SK-N-SH (cell line): ENCODE measurements at regions not wholly inside any gene's neighbourhood (a gene's known extent, or its start where the extent isn't known, plus 50 kb on each side); places are given as distances from the start of the nearest gene placed in this dataset.

ENCODE experiments used
- CTCF ChIA-PET: fragments of 300-600, 350-600 bp; formaldehyde crosslinking; extraction: SDS; loops from one replicate; lab custom pipeline; 2021; lab: Yijun Ruan, JAX
- POLR2A ChIA-PET: fragments of 350-600 bp; sonication (Branson Sonifier 250); formaldehyde crosslinking; extraction: SDS; loops from one replicate; lab custom pipeline; 2020; ENCODE audit warnings: antibody characterized with exemption, inconsistent platforms; lab: Yijun Ruan, JAX
- DNase-seq: peaks from one replicate; pipeline ENCODE4 v3.0.0; 2012
- H2AFZ ChIP-seq: fragments of 200-600 bp; sonication (generic); 2 replicates; pipeline ENCODE4 v1.8.1; 2016; ENCODE audit warnings: antibody characterized with exemption, mild to moderate bottlenecking, low read depth
- H3F3A ChIP-seq: fragments of 200-600 bp; sonication (generic); replicated peaks from 2 replicates; pipeline ENCODE3; 2016; ENCODE audit warnings: antibody characterized with exemption, mild to moderate bottlenecking; ENCODE audit not compliant: insufficient read depth
- H3K27ac ChIP-seq, 2 experiments: fragments of 200-500 bp in 1 of 2; fragments of 200-600 bp in 1 of 2; sonication (Bioruptor generic) in 1 of 2; sonication (generic), shearing (Covaris generic) in 1 of 2; 2 replicates each; pipeline versions ENCODE4 v1.5.1 to v1.6.1; 2014 to 2016; ENCODE audit warnings: low read depth in 2 of 2, inconsistent platforms in 1 of 2, low read length in 1 of 2, mild to moderate bottlenecking in 1 of 2, mixed read lengths in 1 of 2
- H3K27me3 ChIP-seq: fragments of 200-600 bp; sonication (generic), shearing (Covaris generic); 2 replicates; pipeline ENCODE4 v1.6.1; 2016; ENCODE audit warnings: mixed run types; ENCODE audit not compliant: insufficient read depth
- H3K36me3 ChIP-seq, 2 experiments: fragments of 200-500 bp in 1 of 2; fragments of 200-600 bp in 1 of 2; sonication (Bioruptor generic) in 1 of 2; sonication (generic) in 1 of 2; replicated peaks in 1 of 2; 2 replicates each; pipeline versions ENCODE3 to v1.5.1; 2014 to 2016; ENCODE audit warnings: low read length in 1 of 2, mild to moderate bottlenecking in 1 of 2; ENCODE audit not compliant: insufficient read depth in 2 of 2, control insufficient read depth in 1 of 2
- H3K4me1 ChIP-seq, 2 experiments: fragments of 200-500 bp in 1 of 2; fragments of 200-600 bp in 1 of 2; sonication (Bioruptor generic) in 1 of 2; sonication (generic), shearing (Covaris generic) in 1 of 2; 2 replicates each; pipeline versions ENCODE4 v1.5.1 to v1.6.1; 2014 to 2016; ENCODE audit warnings: low read depth in 1 of 2, low read length in 1 of 2, mixed run types in 1 of 2; ENCODE audit not compliant: insufficient read depth in 2 of 2, control insufficient read depth in 1 of 2
- H3K4me2 ChIP-seq: fragments of 200-600 bp; sonication (generic), shearing (Covaris generic); 2 replicates; pipeline ENCODE4 v1.6.1; 2017; ENCODE audit warnings: mixed run types
- H3K4me3 ChIP-seq, 2 experiments: fragments of 200-500 bp in 1 of 2; fragments of 200-600 bp in 1 of 2; sonication (Bioruptor generic) in 1 of 2; sonication (generic), shearing (Covaris generic) in 1 of 2; 2 replicates each; pipeline versions ENCODE4 v1.5.1 to v1.8.1; 2014 to 2016; ENCODE audit warnings: low read depth in 2 of 2, inconsistent platforms in 1 of 2, low read length in 1 of 2, mild to moderate bottlenecking in 1 of 2, mixed read lengths in 1 of 2, moderate library complexity in 1 of 2
- H3K79me2 ChIP-seq: fragments of 200-600 bp; sonication (generic); 2 replicates; pipeline ENCODE4 v1.8.1; 2017; ENCODE audit warnings: mild to moderate bottlenecking; ENCODE audit not compliant: insufficient read depth
- H3K9ac ChIP-seq: fragments of 200-600 bp; sonication (generic); 2 replicates; pipeline ENCODE4 v1.6.1; 2017; ENCODE audit warnings: mixed run types
- H3K9me2 ChIP-seq: fragments of 200-600 bp; sonication (generic); 2 replicates; pipeline ENCODE4 v1.6.1; 2017; ENCODE audit warnings: mixed run types
- H3K9me3 ChIP-seq: fragments of 200-600 bp; sonication (generic); 2 replicates; pipeline ENCODE4 v1.6.1; 2017; ENCODE audit warnings: mixed run types, mild to moderate bottlenecking, moderate library complexity
- H4K20me1 ChIP-seq: fragments of 200-600 bp; sonication (generic); 2 replicates; pipeline ENCODE4 v1.6.1; 2017; ENCODE audit warnings: mild to moderate bottlenecking, mixed run types; ENCODE audit not compliant: insufficient read depth
- EP300 ChIP-seq, 2 experiments: IDR thresholded peaks; 2 replicates each; pipeline versions ENCODE4 v1.4.0 to v1.6.1; 2012; ENCODE audit warnings: borderline replicate concordance in 1 of 2, low read depth in 1 of 2, low read length in 1 of 2
- FOSL2 ChIP-seq: IDR thresholded peaks from 2 replicates; pipeline ENCODE4 v1.4.0; 2012; ENCODE audit warnings: low read depth, mild to moderate bottlenecking, moderate library complexity, borderline replicate concordance
- FOXJ3 ChIP-seq: sonication (generic); formaldehyde crosslinking; IDR thresholded peaks from 2 replicates; pipeline ENCODE4 v1.5.1; 2020; ENCODE audit warnings: mild to moderate bottlenecking, missing genetic modification reagents
- JUND ChIP-seq: IDR thresholded peaks from 2 replicates; pipeline ENCODE4 v1.4.0; 2012
- NFIC ChIP-seq: IDR thresholded peaks from 2 replicates; pipeline ENCODE4 v1.4.0; 2012; ENCODE audit warnings: borderline replicate concordance
- POLR2AphosphoS5 ChIP-seq: IDR thresholded peaks from 2 replicates; pipeline ENCODE4 v1.6.1; 2012; ENCODE audit warnings: low read depth, low read length
- RCOR1 ChIP-seq: fragments of 150-350 bp; IDR thresholded peaks from 2 replicates; pipeline ENCODE4 v1.6.1; 2017; ENCODE audit warnings: antibody characterized with exemption, low read length
- RFX5 ChIP-seq: IDR thresholded peaks from 2 replicates; pipeline ENCODE4 v1.6.1; 2012; ENCODE audit warnings: mild to moderate bottlenecking, improper control_type of control experiment, low read length
- TAF1 ChIP-seq: IDR thresholded peaks from 2 replicates; pipeline ENCODE4 v1.6.1; 2012; ENCODE audit warnings: low read depth, mild to moderate bottlenecking, low read length, moderate library complexity, borderline replicate concordance
- TCF12 ChIP-seq: IDR thresholded peaks from 2 replicates; pipeline ENCODE4 v1.4.0; 2012
- TEAD4 ChIP-seq: IDR thresholded peaks from 2 replicates; pipeline ENCODE4 v1.4.0; 2012; ENCODE audit warnings: mild to moderate bottlenecking, borderline replicate concordance; ENCODE audit not compliant: insufficient read depth
- YY1 ChIP-seq: IDR thresholded peaks from 2 replicates; pipeline ENCODE4 v1.4.0; 2012; ENCODE audit warnings: low read depth, mild to moderate bottlenecking
- whole genome bisulfite sequencing: methylation state at CpG from one replicate; pipeline ENCODE4 v1.1.6; 2017; ENCODE audit warnings: low lambda C conversion rate; 5-methylcytosine and 5-hydroxymethylcytosine counted together
- TF ChIP-seq, protein P1 (sequence below): IDR thresholded peaks from 2 replicates; pipeline ENCODE4; 2012

GRCh38 chr6:121652726-121653623 lies 217.5 kb downstream of the GJA1 start:
- Histone ChIP-seq H2AFZ (peak overlapping the region; percentile 76; the same call in 1 of the 2 replicates), H3K9ac (peak overlapping the region; percentile 1; the same call in 1 of the 2 replicates), H3K4me1 (peaks cover 11 to 39% of the 10 kb centered on the region in 2 experiments; a peak in 3 of 4 replicates), H3K4me3 (no peak overlapping the region), H3K79me2 (no peaks in the 10 kb centered on the region), H3K9me2 (no peaks in the 10 kb centered on the region), H3K27me3 (no peaks in the 10 kb centered on the region), H3K27ac (peak overlapping the region; percentile 25 to 51; a peak in 3 of 4 replicates), H4K20me1 (no peaks in the 10 kb centered on the region), H3F3A (peaks cover 17% of the 10 kb centered on the region), H3K36me3 (no peaks in the 10 kb centered on the region), H3K4me2 (peak overlapping the region; percentile 29), H3K9me3 (no peaks in the 10 kb centered on the region)
- WGBS: 27% methylated on average over 7 of the region's 7 CpGs
- ChIA-PET CTCF (interaction anchor here (1.0 to 1.4 kb wide), 2 partner anchors 222 to 381 kb away, joined by 3 read pairs; no protein-coding TSS in a partner anchor), POLR2A (no interaction called here)
- peak; percentile 10 for DNase-seq
- TF ChIP-seq TCF12 (peak; percentile 79), RCOR1 (0 out of 2 replicates have a peak, but pooled peaks have one; percentile 12), NFIC (no peak), YY1 (no peak), JUND (peak; percentile 70), FOSL2 (peak; percentile 66; the same call in 1 of the 2 replicates), EP300 (IDR thresholded peaks at IDR 0.05; ENCODE audit: borderline replicate concordance in 1 of 2, low read depth in 1 of 2, low read length in 1 of 2) (peak; percentile 30 to 64; a peak in 2 of 4 replicates), TEAD4 (0 out of 2 replicates have a peak, but pooled peaks have one; percentile 25)
- TF ChIP-seq, protein P1, sequence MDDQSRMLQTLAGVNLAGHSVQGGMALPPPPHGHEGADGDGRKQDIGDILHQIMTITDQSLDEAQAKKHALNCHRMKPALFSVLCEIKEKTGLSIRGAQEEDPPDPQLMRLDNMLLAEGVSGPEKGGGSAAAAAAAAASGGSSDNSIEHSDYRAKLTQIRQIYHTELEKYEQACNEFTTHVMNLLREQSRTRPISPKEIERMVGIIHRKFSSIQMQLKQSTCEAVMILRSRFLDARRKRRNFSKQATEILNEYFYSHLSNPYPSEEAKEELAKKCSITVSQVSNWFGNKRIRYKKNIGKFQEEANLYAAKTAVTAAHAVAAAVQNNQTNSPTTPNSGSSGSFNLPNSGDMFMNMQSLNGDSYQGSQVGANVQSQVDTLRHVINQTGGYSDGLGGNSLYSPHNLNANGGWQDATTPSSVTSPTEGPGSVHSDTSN: peak; percentile 88

DNA sequence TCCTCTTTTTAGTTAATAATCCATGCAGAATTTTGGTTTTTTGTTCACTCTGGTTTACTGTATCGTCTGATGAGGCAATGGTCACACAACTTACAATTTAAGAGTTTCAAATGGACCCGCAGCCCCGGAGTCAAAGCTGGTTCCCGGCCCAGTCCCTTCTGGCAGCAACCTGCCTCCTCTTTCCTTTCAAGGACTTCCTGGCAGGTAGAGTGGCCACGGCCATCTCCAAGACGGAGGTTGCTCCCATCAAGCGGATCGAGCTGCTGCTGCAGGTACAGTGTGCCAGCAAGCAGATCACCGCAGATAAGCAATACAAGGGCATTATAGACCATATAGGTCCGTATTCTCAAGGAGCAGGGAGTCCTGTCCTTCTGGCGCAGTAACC lies 218.2 kb downstream of the GJA1 start:
- peak overlapping the region; percentile 29 for H3K4me2 ChIP-seq

More for the DNA sequence above, 218.2 kb downstream of the GJA1 start:
- no peak for DNase-seq
- Histone ChIP-seq H2AFZ (no peak overlapping the region), H4K20me1 (no peaks in the 10 kb centered on the region), H3K9ac (no peak overlapping the region), H3K36me3 (no peaks in the 10 kb centered on the region), H3K4me1 (peaks cover 11 to 39% of the 10 kb centered on the region in 2 experiments; a peak in 3 of 4 replicates), H3K79me2 (no peaks in the 10 kb centered on the region), H3F3A (peaks cover 17% of the 10 kb centered on the region), H3K27me3 (no peaks in the 10 kb centered on the region), H3K9me2 (no peaks in the 10 kb centered on the region), H3K4me3 (no peak overlapping the region), H3K9me3 (no peaks in the 10 kb centered on the region), H3K27ac (peak overlapping the region; percentile 25 to 51; a peak in 3 of 4 replicates)
- ChIA-PET POLR2A (no interaction called here), CTCF (interaction anchor here (1.0 to 1.4 kb wide), 2 partner anchors 222 to 380 kb away, joined by 3 read pairs; no protein-coding TSS in a partner anchor)
- TF ChIP-seq TAF1 (no peak), FOXJ3 (CRISPR knock-in tag) (no peak), POLR2AphosphoS5 (no peak), RFX5 (no peak), FOSL2 (no peak)
- WGBS: 97% methylated on average over 10 of the region's 11 CpGs
